NT2/D1 (cell line): ENCODE measurements at regions not wholly inside any gene's neighbourhood (a gene's known extent, or its start where the extent isn't known, plus 50 kb on each side); places are given as distances from the start of the nearest gene placed in this dataset.

Experiments used
- DNase-seq: peaks from one replicate; pipeline ENCODE4 v3.0.0-alpha.2; 2011; ENCODE audit warnings: low read depth, low spot score
- H3K27me3 ChIP-seq: 2 replicates; pipeline ENCODE4 v1.6.0; 2011; ENCODE audit warnings: mild to moderate bottlenecking; ENCODE audit not compliant: insufficient read length, insufficient read depth
- H3K36me3 ChIP-seq: 2 replicates; pipeline ENCODE4 v1.6.1; 2011; ENCODE audit warnings: mild to moderate bottlenecking, low read length, mixed read lengths; ENCODE audit not compliant: insufficient read depth, insufficient read length
- H3K4me1 ChIP-seq: 2 replicates; pipeline ENCODE4 v1.5.1; 2011; ENCODE audit not compliant: insufficient read depth, insufficient read length
- H3K4me3 ChIP-seq: 2 replicates; pipeline ENCODE4 v1.5.1; 2011; ENCODE audit warnings: low read depth; ENCODE audit not compliant: insufficient read length
- H3K9ac ChIP-seq: 2 replicates; pipeline ENCODE4 v1.6.0; 2011; ENCODE audit warnings: low read depth; ENCODE audit not compliant: insufficient read length
- H3K9me3 ChIP-seq: 2 replicates; pipeline ENCODE4 v1.5.1; 2011; ENCODE audit warnings: mild to moderate bottlenecking, low read length; ENCODE audit not compliant: insufficient read depth
- SUZ12 ChIP-seq: IDR thresholded peaks from 2 replicates; pipeline ENCODE4 v1.6.1; 2011; ENCODE audit not compliant: insufficient read length, insufficient read depth; ENCODE audit errors: extremely low read depth
- YY1 ChIP-seq: IDR thresholded peaks from 2 replicates; pipeline ENCODE4 v1.6.1; 2011; ENCODE audit not compliant: insufficient read length, insufficient read depth
- ZNF274 ChIP-seq: IDR thresholded peaks from 2 replicates; pipeline ENCODE4 v1.6.1; 2011; ENCODE audit warnings: mild to moderate bottlenecking, low read depth, low read length

DNA sequence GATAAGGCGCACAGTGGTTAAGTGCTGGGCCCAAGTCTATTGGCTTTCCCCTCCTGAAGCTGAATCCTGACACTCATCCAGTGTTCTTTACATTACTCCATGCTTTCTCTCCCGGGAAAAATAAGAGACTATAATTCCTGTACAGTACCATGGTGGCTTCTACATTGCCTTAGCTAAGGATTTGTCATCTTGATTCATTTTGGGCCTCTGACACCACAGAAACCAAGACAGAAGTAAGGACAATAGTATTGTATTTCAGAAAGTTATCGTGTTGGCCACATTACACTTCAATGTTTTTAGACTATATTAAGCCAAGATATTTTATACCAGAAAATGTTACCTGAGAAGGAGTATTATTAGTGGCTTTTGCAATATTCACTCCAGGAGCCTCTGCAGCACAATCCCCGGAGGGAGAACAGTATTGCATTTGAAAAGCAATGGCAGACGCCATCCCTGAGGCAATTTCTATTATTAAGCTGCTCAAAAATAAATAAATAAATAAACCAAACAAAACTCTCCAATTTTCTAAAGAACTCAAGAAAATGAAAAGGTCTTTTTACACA lies 267.9 kb downstream of the ENC1 start:
- no peak for TF ChIP-seq YY1
- no peak for TF ChIP-seq ZNF274
- no peak for TF ChIP-seq SUZ12

DNA sequence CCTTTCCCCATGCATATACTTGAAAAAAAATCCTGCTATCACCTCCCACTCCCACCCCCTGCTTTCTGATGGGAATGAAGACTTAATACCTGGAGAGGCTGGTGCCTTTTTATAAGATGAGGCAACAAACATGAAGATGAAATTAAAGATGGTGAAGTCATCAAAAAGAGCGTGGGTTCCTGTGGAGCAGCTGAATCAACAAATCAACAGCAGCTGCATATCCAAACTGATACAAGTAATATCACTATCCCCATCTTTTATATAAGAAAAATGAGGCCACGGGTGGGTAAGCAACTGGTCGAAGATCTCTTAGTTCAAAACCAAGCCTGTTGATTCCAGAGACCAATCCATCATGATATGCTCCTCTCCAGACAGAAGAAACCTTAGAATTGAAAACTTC lies 268.5 kb downstream of the ENC1 start:
- H3K27me3 ChIP-seq = no peaks in the 10 kb centered on the region
- H3K4me1 ChIP-seq = peaks cover 6% of the 10 kb centered on the region
- H3K36me3 ChIP-seq = no peaks in the 10 kb centered on the region
- no peak overlapping the region for H3K9ac ChIP-seq
- no peak for DNase-seq
- TF ChIP-seq SUZ12 = no peak
- no peak for TF ChIP-seq YY1
- no peak for TF ChIP-seq ZNF274
- no peaks in the 10 kb centered on the region for H3K9me3 ChIP-seq
- no peak overlapping the region for H3K4me3 ChIP-seq

More for the DNA sequence above, 267.9 kb downstream of the ENC1 start:
- Histone ChIP-seq H3K9me3 (no peaks in the 10 kb centered on the region), H3K9ac (no peak overlapping the region), H3K27me3 (no peaks in the 10 kb centered on the region), H3K4me1 (peaks cover 3% of the 10 kb centered on the region), H3K36me3 (no peaks in the 10 kb centered on the region), H3K4me3 (no peak overlapping the region)
- no peak for DNase-seq

DNA sequence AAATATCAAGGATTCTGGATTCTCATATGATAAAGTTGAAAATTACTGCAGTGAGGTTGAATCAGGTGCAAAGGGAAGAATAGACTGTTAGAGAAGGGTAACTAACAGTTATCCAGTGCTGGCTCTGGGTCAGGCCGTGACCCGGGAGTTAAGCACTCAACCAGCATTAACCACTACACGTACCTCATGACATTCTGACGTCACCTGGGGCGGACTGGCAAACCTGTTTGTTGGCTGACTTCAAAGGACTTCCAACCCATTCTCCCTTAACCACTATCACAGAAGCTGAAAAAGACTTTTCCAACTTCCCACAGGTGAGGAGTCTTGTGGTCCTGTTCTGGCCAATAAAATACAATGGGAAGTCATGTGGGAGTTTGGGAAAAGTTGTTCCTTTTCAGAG lies 268.9 kb downstream of the ENC1 start:
- Histone ChIP-seq H3K4me3 (no peak overlapping the region), H3K27me3 (no peaks in the 10 kb centered on the region), H3K9me3 (no peaks in the 10 kb centered on the region), H3K9ac (no peak overlapping the region), H3K36me3 (no peaks in the 10 kb centered on the region), H3K4me1 (peaks cover 10% of the 10 kb centered on the region)
- DNase-seq = no peak
- TF ChIP-seq ZNF274 = no peak
- no peak for TF ChIP-seq YY1
- no peak for TF ChIP-seq SUZ12

DNA sequence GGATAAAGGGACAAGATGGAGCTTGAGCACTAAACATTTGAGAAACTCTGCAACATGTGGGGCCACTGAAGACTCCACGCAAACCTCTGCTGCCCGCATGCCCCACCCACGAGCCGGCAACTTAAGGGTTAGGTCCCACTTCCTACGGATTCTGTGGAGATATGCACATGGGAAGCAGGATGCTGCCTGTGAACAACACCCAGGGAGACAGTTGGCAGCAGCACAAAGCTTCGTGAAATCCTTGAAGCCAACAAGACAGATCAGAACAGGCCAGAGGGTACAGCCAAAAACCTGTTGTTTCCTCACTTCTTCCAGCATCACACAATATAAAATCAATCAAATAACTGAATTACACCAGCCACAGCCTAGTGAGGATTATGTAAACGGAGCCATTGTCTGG lies 270.4 kb downstream of the ENC1 start:
- H3K36me3 ChIP-seq = no peaks in the 10 kb centered on the region
- H3K9ac ChIP-seq = no peak overlapping the region
- H3K4me1 ChIP-seq = peaks cover 10% of the 10 kb centered on the region
- H3K9me3 ChIP-seq = 0 out of 2 replicates have a peak, but pooled peaks cover 5% of the 10 kb centered on the region
- no peak for DNase-seq
- no peak for TF ChIP-seq SUZ12
- TF ChIP-seq ZNF274 = no peak
- no peaks in the 10 kb centered on the region for H3K27me3 ChIP-seq
- no peak overlapping the region for H3K4me3 ChIP-seq

DNA sequence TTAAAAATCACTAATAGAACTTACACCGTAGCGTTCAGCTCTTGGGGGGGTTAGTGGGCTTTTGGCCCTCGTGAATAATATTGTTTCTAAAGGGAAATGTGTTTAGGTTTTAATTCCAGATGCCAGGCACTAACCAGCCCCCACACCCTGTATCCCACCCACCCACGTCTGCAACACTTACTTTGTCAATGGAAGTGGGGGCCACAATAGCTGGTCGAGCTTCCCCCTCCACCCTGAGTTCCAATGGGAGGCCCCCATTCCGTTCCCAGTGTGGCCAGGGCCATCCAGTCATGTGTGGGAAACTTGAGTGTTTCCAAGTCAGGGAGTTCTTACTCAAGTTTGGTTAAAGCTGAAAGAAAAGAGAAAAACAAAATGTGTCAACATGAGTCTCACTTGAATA lies 271.4 kb downstream of the ENC1 start:
- Histone ChIP-seq H3K9ac (no peak overlapping the region), H3K4me1 (peaks cover 10% of the 10 kb centered on the region), H3K4me3 (no peak overlapping the region), H3K36me3 (no peaks in the 10 kb centered on the region), H3K9me3 (0 out of 2 replicates have a peak, but pooled peaks cover 5% of the 10 kb centered on the region), H3K27me3 (no peaks in the 10 kb centered on the region)
- no peak for DNase-seq
- no peak for TF ChIP-seq ZNF274
- no peak for TF ChIP-seq YY1
- no peak for TF ChIP-seq SUZ12

DNA sequence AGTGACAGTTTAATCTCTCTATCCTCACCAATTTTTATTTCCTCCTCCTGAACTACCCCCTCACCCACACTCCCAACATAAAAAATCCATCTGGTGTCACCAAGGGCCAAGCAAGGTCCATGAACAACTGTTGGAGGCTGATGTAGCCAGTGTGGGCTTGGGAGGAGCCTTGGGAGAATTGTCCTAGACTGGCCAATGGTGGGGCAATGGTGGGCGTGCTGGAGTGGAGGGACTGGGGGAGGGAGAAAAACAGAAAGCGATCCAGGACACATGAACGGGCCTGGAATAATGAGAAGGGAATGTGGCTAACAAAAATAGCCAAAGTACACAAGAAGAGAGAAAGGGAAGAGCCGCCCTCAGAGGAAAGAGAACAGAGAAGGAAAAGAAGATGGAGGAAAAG lies 272.6 kb downstream of the ENC1 start:
- no peak for TF ChIP-seq SUZ12
- TF ChIP-seq ZNF274 = no peak
- no peak for TF ChIP-seq YY1
- H3K36me3 ChIP-seq = no peaks in the 10 kb centered on the region
- no peaks in the 10 kb centered on the region for H3K27me3 ChIP-seq
- H3K9ac ChIP-seq = no peak overlapping the region
- no peak for DNase-seq
- no peak overlapping the region for H3K4me3 ChIP-seq
- H3K9me3 ChIP-seq = 0 out of 2 replicates have a peak, but pooled peaks cover 5% of the 10 kb centered on the region
- H3K4me1 ChIP-seq = peaks cover 10% of the 10 kb centered on the region

DNA sequence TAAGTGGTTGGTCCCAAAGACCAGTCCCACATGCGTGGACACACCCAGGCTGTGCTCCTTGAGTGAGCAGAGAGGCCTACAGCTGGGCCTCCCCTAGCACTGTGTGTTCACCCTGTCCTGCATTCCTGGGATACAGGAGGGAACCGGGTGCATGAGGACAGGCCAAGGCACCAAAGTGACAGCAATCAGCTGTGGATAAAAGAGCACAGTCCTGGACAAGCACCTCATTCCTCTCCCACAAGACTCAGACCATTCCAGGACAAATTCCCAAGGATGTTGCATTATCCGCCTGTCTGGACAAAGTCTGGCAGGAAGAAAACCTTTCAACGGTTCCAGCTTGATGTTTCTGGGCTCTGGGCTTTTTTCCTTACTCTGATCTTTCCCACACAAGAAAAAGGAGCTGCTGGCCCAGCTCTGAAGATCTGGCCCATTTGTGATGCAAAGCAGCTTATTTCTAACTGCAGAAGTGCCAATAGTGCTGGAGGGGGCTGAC lies 273.2 kb downstream of the ENC1 start:
- TF ChIP-seq YY1 (no peak), SUZ12 (no peak), ZNF274 (no peak)
- H3K9me3 ChIP-seq = 0 out of 2 replicates have a peak, but pooled peaks cover 5% of the 10 kb centered on the region
- no peaks in the 10 kb centered on the region for H3K27me3 ChIP-seq
- no peak overlapping the region for H3K4me3 ChIP-seq
- peaks cover 10% of the 10 kb centered on the region for H3K4me1 ChIP-seq
- DNase-seq = peak; percentile 8
- H3K9ac ChIP-seq = peak overlapping the region; percentile 6
- H3K36me3 ChIP-seq = no peaks in the 10 kb centered on the region
